VCaP (cell line): ENCODE measurements at regions not wholly inside any gene's neighbourhood (a gene's known extent, or its start where the extent isn't known, plus 50 kb on each side); places are given as distances from the start of the nearest gene placed in this dataset.

Source experiments
- H3K27ac ChIP-seq: fragments of 450-650 bp; 2 replicates; pipeline ENCODE4 v1.5.1; 2017
- TF ChIP-seq, protein P1 (sequence below): fragments of 450-650 bp; conservative IDR thresholded peaks from 2 replicates; pipeline ENCODE4 v1.5.1; 2017; ENCODE audit warnings: mild to moderate bottlenecking, moderate library complexity

DNA sequence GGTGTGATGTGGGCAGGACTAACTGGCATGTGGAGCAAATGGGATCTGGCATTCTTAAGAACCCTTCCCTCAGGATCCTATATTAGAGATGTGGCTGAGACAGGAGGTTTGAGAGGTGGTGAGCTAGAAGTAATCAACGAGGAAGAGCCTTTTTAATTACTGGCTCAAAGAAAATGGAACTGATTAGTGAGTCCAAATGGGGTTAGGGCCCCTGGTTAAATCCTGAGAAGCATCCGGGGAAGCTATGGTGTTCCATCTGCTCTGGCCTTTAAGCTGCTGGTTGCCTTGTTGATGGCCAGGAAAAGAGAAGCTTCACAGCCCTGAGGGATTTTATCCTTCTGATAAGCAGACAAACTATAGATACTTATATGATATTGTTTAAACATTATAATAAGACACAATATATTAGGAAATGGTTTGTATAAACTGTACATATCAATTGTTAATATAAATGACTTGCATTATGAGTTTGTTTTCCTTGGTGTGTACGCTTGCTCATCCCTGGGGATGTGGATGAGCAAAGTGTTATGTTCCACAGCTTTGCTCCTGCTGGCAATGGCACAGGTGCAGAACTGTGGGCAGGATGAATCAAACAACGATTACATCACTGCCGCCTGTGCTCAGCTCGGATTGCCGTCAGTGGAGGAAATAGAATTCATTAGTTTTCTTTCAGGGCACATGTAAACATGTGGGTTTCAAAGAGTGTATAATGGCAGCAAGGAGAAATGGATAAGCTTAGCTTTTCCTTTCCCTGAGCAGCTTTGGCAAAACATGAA is 328.6 kb upstream of the ARX start:
- TF ChIP-seq, protein P1, sequence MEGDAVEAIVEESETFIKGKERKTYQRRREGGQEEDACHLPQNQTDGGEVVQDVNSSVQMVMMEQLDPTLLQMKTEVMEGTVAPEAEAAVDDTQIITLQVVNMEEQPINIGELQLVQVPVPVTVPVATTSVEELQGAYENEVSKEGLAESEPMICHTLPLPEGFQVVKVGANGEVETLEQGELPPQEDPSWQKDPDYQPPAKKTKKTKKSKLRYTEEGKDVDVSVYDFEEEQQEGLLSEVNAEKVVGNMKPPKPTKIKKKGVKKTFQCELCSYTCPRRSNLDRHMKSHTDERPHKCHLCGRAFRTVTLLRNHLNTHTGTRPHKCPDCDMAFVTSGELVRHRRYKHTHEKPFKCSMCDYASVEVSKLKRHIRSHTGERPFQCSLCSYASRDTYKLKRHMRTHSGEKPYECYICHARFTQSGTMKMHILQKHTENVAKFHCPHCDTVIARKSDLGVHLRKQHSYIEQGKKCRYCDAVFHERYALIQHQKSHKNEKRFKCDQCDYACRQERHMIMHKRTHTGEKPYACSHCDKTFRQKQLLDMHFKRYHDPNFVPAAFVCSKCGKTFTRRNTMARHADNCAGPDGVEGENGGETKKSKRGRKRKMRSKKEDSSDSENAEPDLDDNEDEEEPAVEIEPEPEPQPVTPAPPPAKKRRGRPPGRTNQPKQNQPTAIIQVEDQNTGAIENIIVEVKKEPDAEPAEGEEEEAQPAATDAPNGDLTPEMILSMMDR, result no peak
- H3K27ac ChIP-seq, result no peak overlapping the region

- TF ChIP-seq, protein P1, result peak; percentile 72
- no peak overlapping the region for H3K27ac ChIP-seq
These were observed 327.3 kb upstream of the ARX start for GRCh38 chrX:25343060-25343459.

- TF ChIP-seq, protein P1, result no peak
- no peak overlapping the region for H3K27ac ChIP-seq
These were observed 322.1 kb upstream of the ARX start for GRCh38 chrX:25337841-25338240.

DNA sequence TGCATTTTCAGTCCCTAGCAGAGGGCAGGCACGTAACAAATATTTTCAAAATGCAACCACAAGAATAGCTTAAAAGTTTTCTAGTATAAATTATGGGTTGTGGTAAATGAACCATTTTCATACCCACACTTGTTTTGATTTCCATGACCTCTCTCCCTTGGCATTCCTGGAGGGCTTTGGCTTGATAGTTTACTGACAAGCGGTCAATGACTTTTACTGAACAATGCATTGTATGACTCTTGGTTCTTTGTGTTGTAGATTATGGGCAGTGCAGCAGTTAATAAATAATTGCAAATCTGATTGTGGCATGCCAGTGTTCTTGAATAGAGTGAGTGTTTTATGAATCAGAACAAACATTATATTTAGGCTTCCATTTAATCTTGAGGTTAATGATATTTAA is 285.2 kb upstream of the ARX start:
- TF ChIP-seq, protein P1, result no peak
- H3K27ac ChIP-seq, result no peak overlapping the region

DNA sequence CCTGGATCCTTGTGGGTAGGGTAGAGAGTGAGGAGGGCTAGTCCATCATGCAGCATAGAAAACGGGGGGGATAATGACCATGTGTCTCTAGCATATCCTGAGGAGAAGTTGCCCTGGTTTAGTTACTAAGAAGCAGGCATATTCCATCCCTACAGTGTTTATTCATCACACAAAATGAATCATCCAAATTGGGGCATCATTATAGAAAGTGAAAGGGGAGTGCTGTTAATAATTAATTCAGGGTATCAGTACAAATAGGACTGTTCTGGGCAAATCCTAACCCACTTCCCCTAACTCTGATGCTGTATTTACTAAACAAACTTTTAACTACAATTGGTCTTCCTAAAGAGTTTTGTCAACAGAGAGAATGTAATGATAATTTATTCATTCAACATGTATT is 281.1 kb upstream of the ARX start:
- TF ChIP-seq, protein P1, result no peak
- no peak overlapping the region for H3K27ac ChIP-seq

DNA sequence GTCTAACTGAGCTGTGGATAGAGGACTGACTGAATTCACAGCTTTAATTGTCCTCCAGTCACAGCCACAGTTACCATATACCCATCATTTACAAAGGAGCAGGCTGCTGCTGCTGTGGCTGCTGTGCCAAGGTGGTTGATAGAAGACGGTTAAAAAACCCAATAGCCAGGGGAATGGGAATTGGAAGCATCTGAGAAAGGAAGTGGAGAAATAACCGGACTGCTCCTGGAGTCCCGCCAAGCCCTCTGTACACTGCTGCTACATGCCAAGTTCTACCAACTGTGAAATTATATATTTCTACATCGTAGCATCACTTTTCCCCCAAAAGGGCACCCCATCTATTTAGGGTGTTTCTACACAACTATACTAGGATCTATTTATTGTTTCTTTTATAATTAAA is 279.7 kb upstream of the ARX start:
- no peak overlapping the region for H3K27ac ChIP-seq
- TF ChIP-seq, protein P1, result no peak

DNA sequence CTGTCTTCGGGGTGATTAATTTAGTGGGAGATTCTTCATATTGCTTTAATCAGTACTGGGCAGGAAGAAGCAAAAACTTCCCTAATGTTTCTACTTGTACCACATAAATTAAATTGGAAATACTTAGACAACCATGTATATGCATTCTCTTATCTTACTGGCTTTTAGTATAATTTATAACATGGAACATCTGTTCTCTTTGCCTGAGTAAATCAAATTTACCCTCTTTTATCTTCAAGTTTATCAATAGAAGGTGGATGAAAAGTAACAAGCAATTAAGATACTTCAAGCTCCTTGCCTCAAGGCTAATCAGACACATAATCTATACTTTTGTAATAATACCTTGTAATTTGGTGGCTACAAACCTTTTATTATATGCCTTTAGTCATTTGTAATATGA is 274.4 kb upstream of the ARX start:
- TF ChIP-seq, protein P1, result no peak
- no peak overlapping the region for H3K27ac ChIP-seq
